ENCODE measurements at regions not wholly inside any gene's neighbourhood (a gene's known extent, or its start where the extent isn't known, plus 50 kb on each side); places are given as distances from the start of the nearest gene placed in this dataset.

- no peak overlapping the region for H3K27ac ChIP-seq (ENCODE audit: low read depth)
- H3K27me3 ChIP-seq (ENCODE audit: insufficient read depth): no peaks in the 10 kb centered on the region
- no peaks in the 10 kb centered on the region for H3K79me2 ChIP-seq (replicated peaks; ENCODE audit: insufficient read depth)
- no peak for ATAC-seq
- H3K4me1 Mint-ChIP-seq: peaks cover 16% of the 10 kb centered on the region
- H2AFZ ChIP-seq: no peak overlapping the region
- H3K36me3 Mint-ChIP-seq (ENCODE audit: low read depth): no peaks in the 10 kb centered on the region
- H3K9me3 Mint-ChIP-seq: no peaks in the 10 kb centered on the region
- no peaks in the 10 kb centered on the region for H4K20me1 ChIP-seq (replicated peaks; ENCODE audit: insufficient read depth)
- H3K4me3 Mint-ChIP-seq: no peak overlapping the region
- no peak for DNase-seq (ENCODE audit: low spot score)
- no peaks in the 10 kb centered on the region for H3K27me3 Mint-ChIP-seq (ENCODE audit: insufficient read depth, low read depth, poor library complexity)
- H3K36me3 ChIP-seq (ENCODE audit: insufficient read depth): no peaks in the 10 kb centered on the region
- H3F3A ChIP-seq (replicated peaks; ENCODE audit: low read depth): no peaks in the 10 kb centered on the region
- TF ChIP-seq JUNB (IDR thresholded peaks at IDR 0.05; ENCODE audit: unreplicated experiment) (no peak), CREB1 (CRISPR knock-in tag; IDR thresholded peaks at IDR 0.05; ENCODE audit: low read depth) (no peak), ZNF462 (CRISPR knock-in tag; IDR thresholded peaks at IDR 0.05) (no peak), ZNF331 (CRISPR knock-in tag; IDR thresholded peaks at IDR 0.05; ENCODE audit: low read depth) (no peak), CTCF (conservative IDR thresholded peaks at IDR 0.05; ENCODE audit: low read depth in 2 of 2) (no peak), ZNF114 (CRISPR knock-in tag; IDR thresholded peaks at IDR 0.05) (no peak), POLR2AphosphoS5 (IDR thresholded peaks at IDR 0.05; ENCODE audit: low read depth) (no peak), EZH2 (IDR thresholded peaks at IDR 0.05; ENCODE audit: low read depth, unreplicated experiment) (no peak)
- H3K4me2 ChIP-seq: no peak overlapping the region
- no peaks in the 10 kb centered on the region for H3K9me2 ChIP-seq (ENCODE audit: insufficient read depth)
- H3K4me1 ChIP-seq (ENCODE audit: insufficient read depth): peaks cover 2% of the 10 kb centered on the region; the same call in 1 of the 2 replicates
- H3K4me3 ChIP-seq: no peak overlapping the region
- no peak overlapping the region for H3K27ac Mint-ChIP-seq
Observed at GRCh38 chr2:212912445-212913103, 238.8 kb downstream of the IKZF2 start.

All from GM23338 (cell line).